CD4-positive, CD25-positive, alpha-beta regulatory T cell (primary cell): ENCODE measurements at regions not wholly inside any gene's neighbourhood (a gene's known extent, or its start where the extent isn't known, plus 50 kb on each side); places are given as distances from the start of the nearest gene placed in this dataset.
"Not testable (repeated sequence)": the region's sequence is repeated elsewhere in the genome, so short reads cannot be mapped to it uniquely, and the experiment has no call there.

Experiments
- ATAC-seq, 2 donors: fragments of 150-1000 bp; cut with Tn5 transposase; one replicate each; pipeline ENCODE4 v1.10.0; 2021; ENCODE audit warnings: low read depth in 2 of 2, moderate number of reproducible peaks in 2 of 2, moderate library complexity in 1 of 2
- DNase-seq, 3 donors: peaks; one replicate each; pipeline versions ENCODE4 v3.0.0 to v3.0.0-alpha.2; 2012 to 2022; ENCODE audit warnings: mixed read lengths in 1 of 3
- H3K27ac ChIP-seq: one replicate; pipeline ENCODE4 v1.7.0; 2013; ENCODE audit warnings: mild to moderate bottlenecking, low read length; ENCODE audit not compliant: insufficient read depth, poor library complexity, severe bottlenecking
- H3K27me3 ChIP-seq: one replicate; pipeline ENCODE4 v1.7.0; 2013; ENCODE audit warnings: low read length; ENCODE audit not compliant: control insufficient read depth, insufficient read depth
- H3K36me3 ChIP-seq: one replicate; pipeline ENCODE4 v1.7.0; 2013; ENCODE audit warnings: mild to moderate bottlenecking, low read length, moderate library complexity; ENCODE audit not compliant: control insufficient read depth, insufficient read depth
- H3K4me1 ChIP-seq: 2 replicates; pipeline ENCODE4 v1.7.0; 2013; ENCODE audit warnings: mild to moderate bottlenecking, low read length; ENCODE audit not compliant: insufficient read depth, control insufficient read depth, poor library complexity, severe bottlenecking
- H3K4me3 ChIP-seq: one replicate; pipeline ENCODE4 v1.7.0; 2013; ENCODE audit warnings: low read depth, mild to moderate bottlenecking, low read length, moderate library complexity
- H3K9me3 ChIP-seq, 2 experiments: 1 replicate in 1 of 2; 2 replicates in 1 of 2; pipeline ENCODE4 v1.7.0; 2013; ENCODE audit warnings: low read length in 2 of 2, mild to moderate bottlenecking in 1 of 2, moderate library complexity in 1 of 2; ENCODE audit not compliant: control insufficient read depth in 2 of 2
- H3K27ac Mint-ChIP-seq, 3 donors: one replicate each; pipeline ENCODE4 v1.8.0; 2020 to 2022; ENCODE audit warnings: mild to moderate bottlenecking in 3 of 3, mixed read lengths in 3 of 3, moderate library complexity in 2 of 3
- H3K27me3 Mint-ChIP-seq: one replicate; pipeline ENCODE4 v1.8.0; 2022; ENCODE audit warnings: mild to moderate bottlenecking, mixed read lengths
- H3K36me3 Mint-ChIP-seq: one replicate; pipeline ENCODE4 v1.8.0; 2020; ENCODE audit warnings: mixed read lengths
- H3K4me1 Mint-ChIP-seq, 4 donors: one replicate each; pipeline ENCODE4 v1.8.0; 2020 to 2022; ENCODE audit warnings: mixed read lengths in 4 of 4, mild to moderate bottlenecking in 1 of 4
- H3K4me3 Mint-ChIP-seq, 4 donors: one replicate each; pipeline ENCODE4 v1.8.0; 2020 to 2022; ENCODE audit warnings: mild to moderate bottlenecking in 4 of 4, mixed read lengths in 4 of 4, moderate library complexity in 3 of 4
- H3K9me3 Mint-ChIP-seq, 7 donors: one replicate each; pipeline ENCODE4 v1.8.0; 2020 to 2022; ENCODE audit warnings: mixed read lengths in 7 of 7, mild to moderate bottlenecking in 3 of 7, moderate library complexity in 2 of 7

DNA sequence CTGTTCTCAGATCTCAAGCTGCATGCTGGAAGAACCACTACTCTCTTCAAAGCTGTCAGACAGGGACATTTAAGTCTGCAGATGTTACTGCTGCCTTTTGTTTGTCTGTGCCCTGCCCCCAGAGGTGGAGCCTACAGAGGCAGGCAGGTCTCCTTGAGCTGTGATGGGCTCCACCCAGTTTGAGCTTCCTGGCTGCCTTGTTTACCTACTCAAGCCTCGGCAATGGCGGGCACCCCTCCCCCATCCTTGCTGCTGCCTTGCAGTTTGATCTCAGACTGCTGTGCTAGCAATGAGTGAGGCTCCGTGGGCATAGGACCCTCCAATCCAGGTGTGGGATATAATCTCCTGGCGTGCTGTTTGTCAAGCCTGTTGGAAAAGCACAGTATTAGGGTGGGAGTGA lies 1122.9 kb downstream of the DNAJB9 start:
- DNase-seq, H3K9me3 ChIP-seq, H3K27ac Mint-ChIP-seq, ATAC-seq, H3K4me3 ChIP-seq, H3K36me3 Mint-ChIP-seq, H3K27ac ChIP-seq, H3K27me3 ChIP-seq, H3K4me3 Mint-ChIP-seq, H3K4me1 Mint-ChIP-seq, H3K4me1 ChIP-seq, H3K36me3 ChIP-seq, H3K27me3 Mint-ChIP-seq: not testable (repeated sequence)
- peaks cover 0 to 24% (median 5%) of the 10 kb centered on the region in 7 donors for H3K9me3 Mint-ChIP-seq

GRCh38 chr7:109694149-109695071 lies 1124.7 kb downstream of the DNAJB9 start:
- peaks cover 0 to 18% (median 5%) of the 10 kb centered on the region in 7 donors for H3K9me3 Mint-ChIP-seq
- H3K27me3 Mint-ChIP-seq, result no peaks in the 10 kb centered on the region
- no peaks in the 10 kb centered on the region for H3K4me1 ChIP-seq
- no peaks in the 10 kb centered on the region for H3K27me3 ChIP-seq
- no peaks in the 10 kb centered on the region for H3K9me3 ChIP-seq
- DNase-seq (no peak), ATAC-seq (no peak)
- no peak overlapping the region for H3K4me3 Mint-ChIP-seq
- H3K4me1 Mint-ChIP-seq, result no peaks in the 10 kb centered on the region
- H3K36me3 ChIP-seq, result no peaks in the 10 kb centered on the region
- no peaks in the 10 kb centered on the region for H3K36me3 Mint-ChIP-seq
- no peak overlapping the region for H3K27ac Mint-ChIP-seq
- no peak overlapping the region for H3K27ac ChIP-seq
- H3K4me3 ChIP-seq, result no peak overlapping the region

DNA sequence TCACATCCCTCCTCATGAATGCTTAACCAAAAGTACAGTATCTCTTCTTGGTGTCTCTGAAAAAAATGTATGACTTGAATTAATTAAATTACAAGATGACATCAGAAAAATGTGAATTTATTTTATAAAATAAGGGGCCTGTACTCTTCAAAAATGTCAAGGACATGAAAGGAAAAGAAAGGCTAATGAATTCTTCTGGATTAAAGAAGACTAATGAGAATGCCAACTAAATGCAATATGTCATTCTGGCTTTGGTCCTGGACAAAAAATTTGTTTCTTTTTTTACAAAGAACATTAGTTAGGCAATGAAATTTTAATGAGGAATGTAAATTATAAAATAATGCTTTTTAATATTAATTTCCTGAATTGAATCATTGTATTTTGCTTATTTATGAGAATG lies 1125.7 kb downstream of the DNAJB9 start:
- H3K27me3 ChIP-seq, result no peaks in the 10 kb centered on the region
- Mint-ChIP-seq H3K27me3 (no peaks in the 10 kb centered on the region), H3K4me1 (no peaks in the 10 kb centered on the region), H3K27ac (no peak overlapping the region), H3K36me3 (no peaks in the 10 kb centered on the region), H3K4me3 (no peak overlapping the region), H3K9me3 (peaks cover 0 to 13% (median 5%) of the 10 kb centered on the region in 7 donors)
- DNase-seq, result no peak
- H3K36me3 ChIP-seq, result no peaks in the 10 kb centered on the region
- H3K9me3 ChIP-seq, result no peaks in the 10 kb centered on the region
- ATAC-seq, result no peak
- H3K27ac ChIP-seq, result no peak overlapping the region
- H3K4me1 ChIP-seq, result no peaks in the 10 kb centered on the region
- H3K4me3 ChIP-seq, result no peak overlapping the region

DNA sequence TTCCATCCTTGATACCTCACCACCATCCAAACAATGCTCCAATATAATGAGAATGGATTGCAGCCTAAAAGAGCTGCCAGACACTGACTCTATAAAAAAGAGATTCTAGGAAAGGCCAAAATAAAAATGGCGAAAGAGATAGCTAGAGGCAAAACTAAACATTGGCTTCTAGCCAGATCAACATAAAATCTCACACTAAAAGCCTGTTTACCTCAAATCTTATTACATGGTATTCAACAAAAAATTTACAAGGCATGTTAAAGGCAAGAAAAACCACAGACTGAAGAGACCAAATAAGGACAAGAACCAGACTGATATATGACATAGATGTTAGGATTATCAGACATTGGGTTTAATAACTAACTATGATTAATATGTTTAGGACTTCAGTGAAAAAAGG lies 1127.0 kb downstream of the DNAJB9 start:
- Mint-ChIP-seq H3K27me3 (no peaks in the 10 kb centered on the region), H3K36me3 (no peaks in the 10 kb centered on the region), H3K4me1 (no peaks in the 10 kb centered on the region), H3K4me3 (no peak overlapping the region), H3K9me3 (peaks cover 0 to 13% (median 5%) of the 10 kb centered on the region in 7 donors), H3K27ac (no peak overlapping the region)
- ATAC-seq, result no peak
- no peaks in the 10 kb centered on the region for H3K36me3 ChIP-seq
- H3K9me3 ChIP-seq, result no peaks in the 10 kb centered on the region
- DNase-seq, result no peak
- no peak overlapping the region for H3K4me3 ChIP-seq
- H3K4me1 ChIP-seq, result no peaks in the 10 kb centered on the region
- H3K27me3 ChIP-seq, result no peaks in the 10 kb centered on the region
- no peak overlapping the region for H3K27ac ChIP-seq

- H3K4me1 Mint-ChIP-seq, result no peaks in the 10 kb centered on the region
- DNase-seq (no peak), ATAC-seq (no peak)
- H3K36me3 Mint-ChIP-seq, result no peaks in the 10 kb centered on the region
- Histone ChIP-seq H3K27ac (no peak overlapping the region), H3K9me3 (no peaks in the 10 kb centered on the region), H3K27me3 (no peaks in the 10 kb centered on the region), H3K4me1 (no peaks in the 10 kb centered on the region), H3K36me3 (no peaks in the 10 kb centered on the region), H3K4me3 (no peak overlapping the region)
- peaks cover 0 to 12% (median 6%) of the 10 kb centered on the region in 7 donors for H3K9me3 Mint-ChIP-seq
- H3K4me3 Mint-ChIP-seq, result no peak overlapping the region
- no peak overlapping the region for H3K27ac Mint-ChIP-seq
- no peaks in the 10 kb centered on the region for H3K27me3 Mint-ChIP-seq
Measured at GRCh38 chr7:109699661-109700060, 1130.0 kb downstream of the DNAJB9 start.

DNA sequence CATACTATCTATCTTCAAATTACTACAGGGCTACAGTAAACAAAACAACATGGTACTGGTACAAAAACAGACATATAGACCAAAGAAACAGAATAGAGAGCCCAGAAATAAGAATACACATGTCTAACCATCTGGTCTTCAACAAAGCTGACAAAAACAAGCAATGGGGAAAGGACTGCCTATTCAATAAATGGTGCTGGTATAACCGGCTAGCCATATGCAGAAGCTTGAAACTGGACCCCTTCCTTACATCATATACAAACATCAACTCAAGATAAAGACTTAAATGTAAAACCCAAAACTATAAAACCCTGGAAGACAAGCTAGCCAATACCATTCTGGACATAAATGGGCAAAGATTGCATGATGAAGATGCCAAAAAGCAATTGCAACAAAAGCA lies 1143.7 kb downstream of the DNAJB9 start:
- Mint-ChIP-seq H3K27ac (no peak overlapping the region), H3K27me3 (no peaks in the 10 kb centered on the region), H3K4me1 (no peaks in the 10 kb centered on the region), H3K9me3 (peaks cover 0 to 13% (median 3%) of the 10 kb centered on the region in 7 donors), H3K4me3 (no peak overlapping the region), H3K36me3 (no peaks in the 10 kb centered on the region)
- no peak for DNase-seq
- Histone ChIP-seq H3K27me3 (no peaks in the 10 kb centered on the region), H3K9me3 (no peaks in the 10 kb centered on the region), H3K4me1 (no peaks in the 10 kb centered on the region), H3K4me3 (no peak overlapping the region), H3K36me3 (no peaks in the 10 kb centered on the region), H3K27ac (no peak overlapping the region)
- ATAC-seq, result no peak

- not testable (repeated sequence) for H3K36me3 Mint-ChIP-seq, ATAC-seq, DNase-seq, H3K9me3 ChIP-seq, H3K4me1 Mint-ChIP-seq, H3K4me3 ChIP-seq, H3K27ac Mint-ChIP-seq, H3K36me3 ChIP-seq, H3K27me3 ChIP-seq, H3K4me1 ChIP-seq, H3K4me3 Mint-ChIP-seq, H3K27ac ChIP-seq, H3K27me3 Mint-ChIP-seq
- H3K9me3 Mint-ChIP-seq, result peaks cover 1 to 10% (median 5%) of the 10 kb centered on the region in 7 donors
Measured at GRCh38 chr7:109719359-109719758, 1149.7 kb downstream of the DNAJB9 start.

DNA sequence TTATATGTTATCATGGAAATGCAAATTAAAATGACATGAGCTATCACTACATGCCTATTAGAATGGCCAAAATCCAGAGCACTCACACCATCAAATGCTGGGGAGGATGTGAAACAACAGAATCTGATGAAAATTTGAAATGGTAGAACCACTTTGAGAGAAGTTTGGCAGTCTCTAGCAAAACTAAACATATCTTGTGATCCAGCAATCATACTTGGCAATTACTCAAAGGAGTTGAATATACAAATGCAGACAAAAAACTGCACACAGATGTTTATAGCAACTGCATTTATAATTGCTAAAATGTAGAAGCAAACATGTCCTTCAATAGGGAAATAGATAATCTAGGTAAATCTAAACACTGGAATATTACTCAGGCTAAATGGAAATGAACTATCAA lies 1164.9 kb downstream of the DNAJB9 start:
- Mint-ChIP-seq H3K9me3 (peaks cover 1 to 20% (median 9%) of the 10 kb centered on the region in 7 donors), H3K4me3 (no peak overlapping the region), H3K4me1 (no peaks in the 10 kb centered on the region), H3K27me3 (no peaks in the 10 kb centered on the region), H3K27ac (no peak overlapping the region), H3K36me3 (no peaks in the 10 kb centered on the region)
- Histone ChIP-seq H3K27ac (no peak overlapping the region), H3K4me1 (no peaks in the 10 kb centered on the region), H3K36me3 (no peaks in the 10 kb centered on the region), H3K4me3 (no peak overlapping the region), H3K9me3 (no peaks in the 10 kb centered on the region), H3K27me3 (no peaks in the 10 kb centered on the region)
- ATAC-seq (no peak), DNase-seq (no peak)
